ENCODE measurements at regions not wholly inside any gene's neighbourhood (a gene's known extent, or its start where the extent isn't known, plus 50 kb on each side); places are given as distances from the start of the nearest gene placed in this dataset.
"Not testable (repeated sequence)": the region's sequence is repeated elsewhere in the genome, so short reads cannot be mapped to it uniquely, and the experiment has no call there.

DNA sequence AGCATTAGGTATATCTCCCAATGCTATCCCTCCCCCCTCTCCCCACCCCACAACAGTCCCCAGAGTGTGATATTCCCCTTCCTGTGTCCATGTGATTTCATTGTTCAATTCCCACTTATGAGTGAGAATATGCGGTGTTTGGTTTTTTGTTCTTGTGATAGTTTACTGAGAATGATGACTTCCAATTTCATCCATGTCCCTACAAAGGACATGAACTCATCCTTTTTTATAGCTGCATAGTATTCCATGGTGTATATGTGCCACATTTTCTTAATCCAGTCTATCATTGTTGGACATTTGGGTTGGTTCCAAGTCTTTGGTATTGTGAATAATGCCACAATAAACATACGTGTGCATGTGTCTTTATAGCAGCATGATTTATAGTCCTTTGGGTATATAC is 194.6 kb upstream of the WSB1 start:
- DNase-seq: not testable (repeated sequence)

DNA sequence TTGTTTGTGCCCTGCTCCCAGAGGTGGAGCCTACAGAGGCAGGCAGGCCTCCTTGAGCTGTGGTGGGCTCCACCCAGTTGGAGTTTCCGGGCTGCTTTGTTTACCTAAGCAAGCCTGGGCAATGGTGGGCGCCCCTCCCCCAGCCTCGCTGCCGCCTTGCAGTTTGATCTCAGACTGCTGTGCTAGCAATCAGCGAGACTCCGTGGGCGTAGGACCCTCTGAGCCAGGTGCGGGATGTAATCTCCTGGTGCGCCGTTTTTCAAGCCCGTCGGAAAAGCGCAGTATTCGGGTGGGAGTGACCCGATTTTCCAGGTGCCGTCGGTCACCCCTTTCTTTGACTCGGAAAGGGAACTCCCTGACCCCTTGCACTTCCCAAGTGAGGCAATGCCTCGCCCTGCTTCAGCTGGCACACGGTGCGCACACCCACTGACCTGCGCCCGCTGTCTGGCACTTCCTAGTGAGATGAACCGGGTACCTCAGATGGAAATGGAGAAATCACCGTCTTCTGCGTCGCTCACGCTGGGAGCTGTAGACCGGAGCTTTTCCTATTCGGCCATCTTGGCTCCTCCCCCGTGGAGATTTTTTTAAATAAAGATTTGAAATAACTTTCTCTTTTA is 189.2 kb upstream of the WSB1 start:
- not testable (repeated sequence) for DNase-seq

- DNase-seq: no peak
Observed at GRCh38 chr17:27105636-27106035, 188.3 kb upstream of the WSB1 start.

DNA sequence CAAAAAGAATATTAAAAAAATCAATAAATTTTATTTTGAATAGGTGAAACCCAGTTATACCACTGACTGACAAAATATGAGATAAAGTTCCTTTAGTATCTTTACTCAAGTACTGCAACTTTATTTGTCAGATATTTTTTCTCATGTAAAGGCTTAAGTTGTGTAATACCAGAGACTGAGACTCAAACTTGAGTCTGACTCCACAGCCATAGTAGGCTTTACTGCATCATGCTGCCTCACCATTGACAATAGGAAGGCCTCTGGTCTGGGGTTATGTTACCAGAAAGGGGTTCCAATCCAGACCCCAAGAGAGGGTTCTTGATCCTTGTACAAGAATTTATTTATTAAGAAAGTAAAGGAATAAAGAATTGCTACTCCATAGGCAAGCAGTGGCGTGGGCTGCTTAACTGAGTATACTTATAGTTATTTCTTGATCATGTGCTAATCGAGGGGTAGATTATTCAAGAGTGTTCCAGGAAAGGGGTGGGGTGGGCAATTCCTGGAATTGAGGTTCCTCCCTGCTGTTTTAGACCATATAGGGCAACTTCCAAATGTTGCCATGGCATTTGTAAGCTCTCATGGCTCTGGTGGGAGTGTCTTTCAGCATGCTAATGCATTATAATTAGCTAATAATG is 187.4 kb upstream of the WSB1 start:
- DNase-seq: no peak

GRCh38 chr17:27106982-27107360 is 186.9 kb upstream of the WSB1 start:
- no peak for DNase-seq

DNA sequence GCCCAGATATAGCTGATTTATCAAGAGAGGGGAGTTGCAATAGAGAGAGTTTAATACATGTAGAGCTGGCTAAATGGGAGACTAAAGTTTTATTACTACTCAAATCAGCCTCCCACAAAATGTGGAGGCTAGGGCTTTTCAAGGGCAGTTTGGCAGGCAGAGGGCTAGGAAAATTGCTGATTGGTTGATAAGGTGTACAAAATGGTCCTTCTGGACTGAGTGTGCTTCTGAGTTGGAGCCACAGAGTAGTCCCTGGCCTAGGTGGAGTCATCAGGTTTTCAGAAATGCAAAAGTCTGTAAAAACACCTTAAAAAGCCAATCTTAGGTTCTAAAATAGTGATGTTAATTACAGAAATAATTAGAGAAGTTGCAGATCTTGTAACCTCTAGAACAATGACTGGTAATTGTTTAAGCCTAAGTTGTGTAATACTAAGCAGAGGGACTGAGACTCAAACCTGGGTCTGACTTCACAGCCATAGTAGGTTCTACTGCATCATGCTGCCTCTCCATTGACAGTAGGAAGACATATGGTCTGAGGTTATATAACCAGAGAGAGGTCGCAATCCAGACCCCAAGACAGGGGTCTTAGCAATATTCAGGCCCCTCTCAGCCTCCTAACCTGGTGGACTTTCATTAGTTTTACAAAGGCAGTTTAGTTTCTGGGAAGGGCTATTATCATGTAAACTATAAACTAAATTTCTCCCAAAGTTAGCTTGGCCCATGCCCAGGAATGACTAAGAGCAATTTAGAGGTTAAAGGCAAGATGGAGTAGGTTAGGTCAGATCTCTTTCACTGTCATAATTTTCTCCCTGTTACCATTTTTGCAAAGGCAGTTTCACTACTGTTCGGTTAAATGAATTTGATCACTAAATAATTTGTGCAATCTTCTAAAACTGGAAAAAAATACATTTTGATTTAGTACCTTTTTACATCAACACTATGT is 186.3 kb upstream of the WSB1 start:
- not testable (repeated sequence) for DNase-seq

DNA sequence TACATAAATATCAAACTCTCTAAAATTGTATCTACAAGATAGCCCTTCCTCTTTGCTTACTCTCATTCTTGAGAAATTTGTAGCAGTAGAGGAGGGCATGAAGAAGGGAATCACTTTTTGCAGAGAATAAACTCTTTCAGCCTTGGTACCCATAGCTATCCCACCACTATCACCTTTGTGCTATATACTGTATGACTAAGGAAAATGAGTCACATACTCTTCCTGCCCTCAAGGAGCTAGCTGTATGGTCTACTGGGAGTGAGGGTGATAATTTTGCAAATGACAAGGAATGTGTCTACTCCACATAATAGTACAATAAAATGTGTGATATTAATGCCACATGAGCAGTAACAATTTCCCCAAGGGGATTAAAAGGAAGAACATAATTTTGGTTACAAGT is 184.6 kb upstream of the WSB1 start:
- no peak for DNase-seq

GRCh38 chr17:27153005-27153404 is 140.9 kb upstream of the WSB1 start:
- no peak for DNase-seq

DNA sequence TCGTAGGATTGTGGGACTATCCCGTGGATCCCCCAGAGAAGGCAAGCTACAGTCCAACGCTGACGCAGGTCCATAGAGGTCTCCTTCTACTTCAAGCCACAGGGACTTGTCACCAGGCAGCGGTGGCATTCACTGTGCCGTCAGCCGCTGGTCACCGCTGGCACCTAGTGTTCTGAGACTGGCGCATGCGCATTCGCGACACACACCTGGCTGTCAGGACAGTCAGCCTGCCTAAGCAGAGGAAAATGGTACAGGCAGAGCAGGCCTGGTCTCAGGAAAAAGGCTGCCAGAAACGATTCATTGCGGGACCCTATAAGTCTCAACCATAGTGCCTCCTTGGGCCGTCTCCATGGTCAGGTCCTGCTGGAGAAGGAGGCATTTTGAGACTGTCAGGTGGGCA is 138.0 kb upstream of the WSB1 start:
- no peak for DNase-seq

DNA sequence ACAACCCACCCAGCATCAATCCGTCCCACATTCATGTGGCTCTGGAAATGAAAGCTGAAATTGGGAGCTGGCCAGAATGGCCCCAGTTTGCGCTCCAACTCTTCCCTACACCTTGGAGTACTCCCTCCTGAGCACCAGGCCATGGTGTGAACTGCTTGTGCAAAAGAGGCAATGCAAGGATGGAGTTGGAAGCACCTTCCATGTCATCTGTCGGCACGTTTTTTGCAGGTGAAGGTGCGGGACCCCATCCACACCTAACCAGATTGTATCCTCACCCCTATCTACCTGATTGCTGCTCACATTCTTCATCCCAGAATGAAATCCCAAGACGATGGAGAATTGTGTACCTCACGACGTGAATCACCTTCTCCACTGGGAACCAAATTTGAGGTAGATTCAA is 136.6 kb upstream of the WSB1 start:
- DNase-seq: no peak

DNA sequence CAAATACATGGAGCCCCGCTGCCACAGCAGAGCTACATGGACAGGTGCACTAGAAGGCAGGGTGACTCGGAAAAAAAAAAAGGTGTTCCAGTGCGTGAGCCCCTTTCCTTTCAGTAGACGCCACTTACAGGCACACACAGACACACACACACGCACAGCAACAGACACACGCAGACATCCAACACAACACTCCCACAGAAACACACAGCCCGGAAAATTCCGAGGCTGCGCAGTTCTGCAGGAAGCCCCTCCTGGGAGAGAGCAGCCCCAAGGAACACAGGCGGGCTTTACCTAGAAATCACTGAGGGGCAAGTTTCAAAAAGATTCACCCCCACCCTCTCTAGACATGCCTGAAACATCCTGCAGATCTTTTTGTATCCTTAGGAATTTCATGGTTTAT is 136.0 kb upstream of the WSB1 start:
- DNase-seq: no peak

GRCh38 chr17:27158382-27158781 is 135.5 kb upstream of the WSB1 start:
- no peak for DNase-seq

DNA sequence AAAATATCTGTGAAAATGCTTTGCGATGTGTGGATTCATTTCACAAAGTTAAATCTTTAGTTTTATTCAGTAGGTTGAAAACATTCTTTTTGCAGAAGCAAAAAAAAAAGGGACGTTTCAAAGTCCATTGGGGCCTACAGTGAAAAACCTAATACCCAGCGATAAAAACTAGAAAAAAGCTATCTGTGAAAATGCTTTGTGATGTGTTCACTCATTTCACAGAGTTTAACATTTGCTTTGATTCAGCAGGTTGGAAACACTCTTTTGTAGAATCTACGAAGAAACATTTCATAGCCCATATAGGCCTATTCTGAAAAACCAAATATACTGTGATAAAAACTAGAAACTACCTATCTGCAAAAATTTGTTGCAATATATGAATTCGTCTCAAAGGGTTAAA is 113.6 kb upstream of the WSB1 start:
- no peak for DNase-seq

GRCh38 chr17:27181379-27181925 is 112.5 kb upstream of the WSB1 start:
- DNase-seq: not testable (repeated sequence)

DNA sequence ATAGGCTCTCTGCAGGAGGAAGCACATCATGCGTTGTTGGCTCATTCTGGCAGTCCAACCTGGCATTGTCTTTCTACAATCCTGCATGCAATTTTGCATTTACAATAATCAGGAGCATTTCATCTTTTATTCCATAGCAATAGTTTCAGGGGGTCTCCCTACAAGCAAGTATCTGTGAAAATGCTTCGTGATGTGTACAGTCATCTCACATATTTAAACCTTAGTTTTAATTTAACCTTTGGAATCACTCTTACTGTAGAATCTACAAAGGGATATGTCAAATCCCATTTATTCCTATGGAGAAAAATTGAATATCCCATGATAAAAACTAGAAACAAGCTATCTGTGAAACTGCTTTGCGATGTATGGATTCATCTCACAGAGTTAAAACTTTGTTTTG is 112.0 kb upstream of the WSB1 start:
- no peak for DNase-seq

GRCh38 chr17:27197505-27197904 is 96.4 kb upstream of the WSB1 start:
- peak in 1 of 2 experiments; percentile 46 for DNase-seq

- no peak for DNase-seq
Observed at GRCh38 chr17:27199948-27200347, 94.0 kb upstream of the WSB1 start.

DNA sequence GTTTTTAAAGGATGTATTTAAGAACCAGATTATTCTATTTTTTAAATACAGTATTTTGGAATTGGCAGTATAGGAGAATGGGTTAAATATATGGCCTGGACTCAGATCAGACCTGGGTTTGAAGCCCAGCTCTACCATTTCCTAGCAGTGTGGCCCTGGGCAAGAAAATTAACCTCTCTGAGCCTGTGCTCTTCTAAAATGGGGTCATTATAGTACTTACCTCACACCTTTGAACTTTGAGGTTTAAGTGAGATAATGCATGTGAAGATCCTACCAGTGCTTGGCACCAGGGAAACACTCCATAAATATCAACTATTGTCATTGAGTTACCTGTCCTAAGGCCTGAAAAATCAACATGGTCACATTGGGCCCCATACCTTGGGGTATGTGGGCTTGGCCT is 93.4 kb upstream of the WSB1 start:
- no peak for DNase-seq

- DNase-seq: no peak
Observed at GRCh38 chr17:27203241-27203640, 90.7 kb upstream of the WSB1 start.

GRCh38 chr17:27206447-27206846 is 87.5 kb upstream of the WSB1 start:
- DNase-seq: peak; percentile 23 to 29

DNA sequence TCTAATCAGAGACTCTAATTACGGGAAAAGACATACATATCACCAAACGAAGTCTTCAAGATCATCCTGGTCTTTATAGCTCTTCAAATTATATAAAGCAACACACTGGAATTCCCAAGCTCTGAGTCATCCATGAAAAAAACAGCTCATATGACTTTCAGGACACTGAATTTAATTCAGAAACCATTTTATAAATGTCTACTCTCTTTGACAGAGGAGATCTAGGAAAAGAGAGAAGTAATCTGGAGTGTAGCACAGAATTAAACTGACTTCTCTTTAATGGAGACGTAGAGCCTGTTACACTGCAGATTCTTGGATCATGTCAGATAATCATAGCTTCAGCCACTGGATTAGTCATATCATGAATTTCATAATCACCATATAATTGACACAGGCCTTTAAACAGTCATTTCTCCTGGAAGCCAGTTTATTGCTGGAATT is 86.8 kb upstream of the WSB1 start:
- DNase-seq: no peak

GRCh38 chr17:27208370-27208769 is 85.5 kb upstream of the WSB1 start:
- DNase-seq: not testable (repeated sequence)

GRCh38 chr17:27209316-27209715 is 84.6 kb upstream of the WSB1 start:
- no peak for DNase-seq

- DNase-seq: not testable (repeated sequence)
Observed at GRCh38 chr17:27210809-27211208, 83.1 kb upstream of the WSB1 start.

All from activated T-cell treated with anti-CD3 and anti-CD28 coated beads, Interleukin-2, amount 50 U/mL, for 48 hours (primary cell).